Mesothelial cell of epicardium (in vitro differentiated cells): ENCODE measurements at regions not wholly inside any gene's neighbourhood (a gene's known extent, or its start where the extent isn't known, plus 50 kb on each side); places are given as distances from the start of the nearest gene placed in this dataset.

ENCODE experiments used
- DNase-seq, 2 experiments: peaks; one replicate each; pipeline ENCODE4 v3.0.0; 2021; ENCODE audit warnings: low spot score in 2 of 2; ENCODE audit not compliant: unreplicated experiment in 2 of 2
- H3K27ac Mint-ChIP-seq: 2 replicates; pipeline ENCODE4 v1.8.0; 2021; ENCODE audit warnings: mixed read lengths
- H3K27me3 Mint-ChIP-seq: 2 replicates; pipeline ENCODE4 v1.8.0; 2021; ENCODE audit warnings: low read depth, mixed read lengths
- H3K36me3 Mint-ChIP-seq: 2 replicates; pipeline ENCODE4 v1.8.0; 2021; ENCODE audit warnings: mixed read lengths
- H3K4me1 Mint-ChIP-seq: 2 replicates; pipeline ENCODE4 v1.8.0; 2021; ENCODE audit warnings: mixed read lengths
- H3K4me3 Mint-ChIP-seq: 2 replicates; pipeline ENCODE4 v1.8.0; 2021; ENCODE audit warnings: mild to moderate bottlenecking, moderate library complexity, mixed read lengths
- H3K9me3 Mint-ChIP-seq: 2 replicates; pipeline ENCODE4 v1.8.0; 2021; ENCODE audit warnings: mixed read lengths
- CTCF ChIP-seq: fragments of 200-600 bp; sonication (generic); IDR thresholded peaks from one replicate; pipeline ENCODE4 v1.5.0; 2021; ENCODE audit warnings: antibody characterized with exemption; ENCODE audit not compliant: unreplicated experiment

- H3K36me3 Mint-ChIP-seq, result no peaks in the 10 kb centered on the region
- no peak for TF ChIP-seq CTCF
- peaks cover 2% of the 10 kb centered on the region for H3K27me3 Mint-ChIP-seq
- no peak for DNase-seq
- H3K9me3 Mint-ChIP-seq, result no peaks in the 10 kb centered on the region
- H3K27ac Mint-ChIP-seq, result no peak overlapping the region
- peaks cover 3% of the 10 kb centered on the region for H3K4me1 Mint-ChIP-seq
- H3K4me3 Mint-ChIP-seq, result no peak overlapping the region
Observed at GRCh38 chr11:134823970-134824369, 411.9 kb upstream of the B3GAT1 start.

- H3K36me3 Mint-ChIP-seq, result no peaks in the 10 kb centered on the region
- H3K9me3 Mint-ChIP-seq, result no peaks in the 10 kb centered on the region
- H3K27me3 Mint-ChIP-seq, result peaks cover 2% of the 10 kb centered on the region
Observed at GRCh38 chr11:134822897-134823296, 410.9 kb upstream of the B3GAT1 start.

GRCh38 chr11:134821422-134821821, 409.4 kb upstream of the B3GAT1 start:
- H3K36me3 Mint-ChIP-seq, result no peaks in the 10 kb centered on the region
- H3K27ac Mint-ChIP-seq, result no peak overlapping the region
- H3K9me3 Mint-ChIP-seq, result peaks cover 4% of the 10 kb centered on the region
- no peak overlapping the region for H3K4me3 Mint-ChIP-seq
- TF ChIP-seq CTCF, result no peak
- H3K27me3 Mint-ChIP-seq, result peaks cover 2% of the 10 kb centered on the region
- H3K4me1 Mint-ChIP-seq, result peaks cover 9% of the 10 kb centered on the region
- DNase-seq, result no peak

More at GRCh38 chr11:134822897-134823296, 410.9 kb upstream of the B3GAT1 start:
- no peak for TF ChIP-seq CTCF
- Mint-ChIP-seq H3K4me3 (no peak overlapping the region), H3K4me1 (peaks cover 9% of the 10 kb centered on the region), H3K27ac (no peak overlapping the region)
- DNase-seq, result no peak

DNA sequence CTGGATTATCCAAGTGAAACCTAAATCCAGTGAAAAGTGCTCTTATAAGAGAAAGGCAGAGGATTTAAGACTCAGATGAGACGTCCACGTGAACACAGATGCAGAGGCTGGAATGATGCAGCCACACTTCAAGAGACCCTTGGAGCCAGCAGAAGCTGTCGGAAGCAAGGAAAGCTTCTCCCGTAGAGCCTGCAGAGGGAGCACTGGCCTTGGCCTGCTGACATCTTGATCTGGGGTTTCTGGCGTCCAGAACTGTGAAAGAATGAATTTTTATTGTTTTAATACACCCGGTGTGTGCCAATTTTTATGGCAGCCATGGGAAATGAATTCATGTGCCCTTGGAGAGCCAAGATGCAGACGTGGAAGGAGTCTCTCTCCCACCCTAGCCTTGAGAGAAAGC, 407.0 kb upstream of the B3GAT1 start:
- H3K27ac Mint-ChIP-seq, result no peak overlapping the region
- peaks cover 9% of the 10 kb centered on the region for H3K4me1 Mint-ChIP-seq
- no peak overlapping the region for H3K4me3 Mint-ChIP-seq
- H3K36me3 Mint-ChIP-seq, result no peaks in the 10 kb centered on the region
- no peak for DNase-seq
- H3K9me3 Mint-ChIP-seq, result peaks cover 4% of the 10 kb centered on the region
- TF ChIP-seq CTCF, result no peak
- H3K27me3 Mint-ChIP-seq, result peaks cover 2% of the 10 kb centered on the region

DNA sequence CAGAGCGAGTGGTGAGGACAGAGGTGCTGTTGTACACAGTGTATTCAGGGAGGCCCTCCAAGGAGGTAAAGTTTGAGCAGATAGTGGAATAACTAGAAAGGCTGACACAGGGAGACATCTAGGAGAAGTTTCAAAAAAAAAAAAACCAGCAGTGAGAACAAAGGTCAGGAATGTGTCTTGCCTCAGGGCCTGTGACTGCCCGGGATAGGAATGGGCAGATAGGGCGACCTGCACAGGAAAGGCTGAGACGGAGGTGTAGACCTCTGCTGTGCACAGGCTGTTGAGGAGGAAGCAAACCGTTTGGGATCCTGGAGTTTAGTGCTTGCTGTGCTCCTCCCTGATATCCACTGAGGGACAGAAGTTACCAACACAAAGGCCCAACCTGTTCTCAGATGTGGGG, 406.5 kb upstream of the B3GAT1 start:
- Mint-ChIP-seq H3K36me3 (no peaks in the 10 kb centered on the region), H3K27ac (no peak overlapping the region)
- no peak for TF ChIP-seq CTCF

GRCh38 chr11:134815404-134815803, 403.4 kb upstream of the B3GAT1 start:
- Mint-ChIP-seq H3K9me3 (peaks cover 4% of the 10 kb centered on the region), H3K4me3 (no peak overlapping the region), H3K27me3 (no peaks in the 10 kb centered on the region), H3K4me1 (peaks cover 9% of the 10 kb centered on the region), H3K36me3 (no peaks in the 10 kb centered on the region), H3K27ac (no peak overlapping the region)
- DNase-seq, result no peak
- no peak for TF ChIP-seq CTCF

More for the DNA sequence above, 406.5 kb upstream of the B3GAT1 start:
- Mint-ChIP-seq H3K9me3 (peaks cover 4% of the 10 kb centered on the region), H3K4me3 (no peak overlapping the region), H3K4me1 (peaks cover 9% of the 10 kb centered on the region), H3K27me3 (no peaks in the 10 kb centered on the region)
- DNase-seq, result no peak
